ENCODE measurements at regions not wholly inside any gene's neighbourhood (a gene's known extent, or its start where the extent isn't known, plus 50 kb on each side); places are given as distances from the start of the nearest gene placed in this dataset.

GRCh38 chr14:101377069-101377468, 184.2 kb upstream of the DIO3 start:
- TF ChIP-seq CTCF (IDR thresholded peaks at IDR 0.05; ENCODE audit: insufficient read depth, low read depth, low read length) (no peak), EZH2 (IDR thresholded peaks at IDR 0.05; ENCODE audit: insufficient read depth, low read length) (no peak)

Measured in astrocyte (in vitro differentiated cells and primary cell).